Posterior cingulate gyrus (tissue), 11 donors: ENCODE measurements at regions not wholly inside any gene's neighbourhood (a gene's known extent, or its start where the extent isn't known, plus 50 kb on each side); places are given as distances from the start of the nearest gene placed in this dataset.

Experiments
- DNase-seq, 10 donors: peaks; one replicate each; pipeline versions ENCODE4 v3.0.0 to v3.0.0-alpha.2; 2020 to 2021; ENCODE audit warnings: mixed read lengths in 3 of 10
- intact Hi-C: fragments of 100-400 bp; cut with DNase I; formaldehyde crosslinking; loops from one replicate; pipeline ENCODE4 v1.15.1; 2023

DNA sequence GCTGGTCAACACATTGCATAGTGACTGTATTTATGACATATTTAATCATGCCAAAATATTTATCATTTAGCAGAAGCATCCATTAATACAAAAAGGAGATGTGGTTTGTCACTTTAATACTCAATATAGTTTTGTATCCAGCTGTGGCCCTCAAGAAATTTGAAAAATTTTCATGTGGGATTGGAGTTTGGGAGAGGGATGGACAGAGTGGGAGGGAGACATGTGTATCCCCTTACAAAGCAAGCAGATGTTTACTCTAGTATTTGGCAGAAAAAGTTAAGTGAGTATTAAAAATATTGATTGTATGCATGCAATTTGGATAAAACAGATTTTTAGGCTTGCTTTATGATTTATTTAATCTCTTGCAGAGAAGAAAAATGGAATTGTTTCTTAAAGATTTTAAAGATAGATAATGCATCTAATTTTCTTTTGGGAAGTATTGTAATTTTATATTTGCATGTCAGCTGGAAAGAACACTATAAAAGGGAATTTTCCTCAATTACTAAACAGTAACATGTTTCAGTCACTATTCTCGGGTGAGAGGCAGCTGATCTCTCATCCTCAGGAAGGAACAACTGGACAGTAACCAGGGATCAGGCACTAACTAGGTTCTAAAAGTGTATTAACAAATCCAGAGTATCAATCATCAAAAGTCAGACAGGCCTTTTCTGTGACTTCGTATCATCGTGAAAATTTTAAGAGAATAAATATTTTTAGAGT is 1184.7 kb upstream of the NXPH2 start:
- DNase-seq, result no peak
- intact Hi-C loops, result no loop called here

DNA sequence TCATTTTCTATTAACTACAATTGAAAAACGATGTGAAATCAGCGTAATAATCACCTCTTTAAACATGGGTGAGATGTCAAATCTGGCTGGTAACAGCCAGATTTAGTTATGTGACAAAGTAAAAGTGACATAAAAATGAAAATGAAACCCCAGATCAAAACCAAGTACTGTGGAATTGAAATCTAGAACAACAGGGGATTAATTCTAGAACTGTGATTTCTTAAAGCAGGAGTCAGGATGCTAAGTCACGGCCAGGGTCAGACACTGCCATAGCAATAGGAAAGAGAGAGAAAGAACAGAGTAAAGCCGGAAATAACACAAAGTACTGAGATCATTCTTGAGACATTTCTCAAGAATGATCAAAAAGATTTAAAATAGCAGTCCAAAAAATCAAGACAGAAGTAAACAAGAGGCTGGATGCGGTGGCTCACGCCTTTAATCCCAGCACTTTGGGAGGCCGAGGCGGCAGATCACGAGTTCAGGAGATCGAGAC is 1183.7 kb upstream of the NXPH2 start:
- intact Hi-C loops, result no loop called here
- DNase-seq, result no peak

DNA sequence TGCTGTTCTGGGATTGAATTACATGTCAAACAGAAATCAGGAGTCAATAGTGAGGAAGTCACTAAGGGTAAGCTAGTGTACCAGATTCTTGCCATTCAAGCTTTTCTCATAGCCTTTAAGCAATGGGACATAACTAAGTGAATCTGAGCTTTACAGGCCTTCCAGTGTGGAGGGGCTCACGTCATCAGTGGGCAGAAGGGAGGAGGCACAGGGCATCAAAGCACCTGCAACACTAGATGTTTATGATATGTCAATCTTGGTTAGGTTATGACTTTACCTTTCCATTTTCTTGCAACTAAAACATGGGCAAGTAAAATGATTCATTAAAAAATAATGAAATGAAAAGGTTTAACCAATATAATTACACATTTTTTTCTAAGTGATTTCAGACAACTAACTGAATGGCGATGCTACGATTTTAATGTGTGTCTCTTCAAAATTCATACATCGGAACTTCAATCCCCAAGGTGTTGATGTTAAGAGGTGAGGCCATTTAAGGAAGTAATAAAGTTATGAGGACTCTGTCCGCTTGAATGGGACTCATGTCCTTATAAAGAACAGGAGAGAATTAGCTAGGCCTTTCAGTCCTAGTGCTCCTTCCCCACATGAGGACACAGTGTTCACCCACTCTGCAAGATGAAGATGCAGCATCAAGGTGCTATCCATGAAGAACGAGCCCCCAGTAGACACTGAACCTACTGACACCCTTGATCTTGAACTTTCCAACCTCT is 1169.2 kb upstream of the NXPH2 start:
- no peak for DNase-seq
- intact Hi-C loops, result no loop called here

DNA sequence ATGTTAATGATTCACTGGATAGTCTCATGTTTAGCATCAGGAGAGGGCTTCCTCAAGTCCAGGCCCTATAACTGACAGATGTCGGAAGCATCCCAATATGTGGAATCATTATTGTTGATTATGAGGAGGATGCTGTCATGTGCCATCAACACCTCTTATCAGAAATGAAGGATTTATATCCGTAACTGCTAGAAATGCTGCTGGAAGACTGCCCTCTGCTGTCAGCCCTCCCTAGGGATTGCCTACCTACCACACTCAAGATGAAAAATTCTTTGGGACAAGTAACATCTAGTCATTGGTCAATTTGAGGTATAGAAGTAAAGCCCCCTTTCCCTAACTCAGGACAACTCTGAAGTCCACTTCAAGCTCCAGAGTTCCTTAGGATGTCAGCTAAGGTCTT is 1166.5 kb upstream of the NXPH2 start:
- DNase-seq, result no peak
- intact Hi-C loops, result no loop called here

DNA sequence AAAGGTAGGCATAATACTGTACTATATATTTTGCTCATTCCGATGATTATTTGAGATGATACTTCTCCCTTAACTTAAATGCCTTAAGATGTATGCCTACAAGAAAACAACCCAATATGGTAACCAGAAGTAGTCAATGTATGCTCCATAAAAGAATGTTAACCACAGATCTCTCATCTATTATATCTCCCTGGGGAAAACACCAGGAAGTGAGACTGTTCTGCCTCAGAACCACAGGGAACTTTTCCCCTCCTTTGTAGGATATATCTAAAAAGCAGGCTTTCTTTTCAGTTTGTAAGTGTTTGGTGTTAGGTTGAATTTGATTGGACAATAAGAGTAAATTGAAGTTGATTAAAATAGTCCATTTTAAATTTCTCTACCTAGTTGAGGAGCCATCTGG is 1160.5 kb upstream of the NXPH2 start:
- DNase-seq, result no peak
- intact Hi-C loops, result no loop called here

DNA sequence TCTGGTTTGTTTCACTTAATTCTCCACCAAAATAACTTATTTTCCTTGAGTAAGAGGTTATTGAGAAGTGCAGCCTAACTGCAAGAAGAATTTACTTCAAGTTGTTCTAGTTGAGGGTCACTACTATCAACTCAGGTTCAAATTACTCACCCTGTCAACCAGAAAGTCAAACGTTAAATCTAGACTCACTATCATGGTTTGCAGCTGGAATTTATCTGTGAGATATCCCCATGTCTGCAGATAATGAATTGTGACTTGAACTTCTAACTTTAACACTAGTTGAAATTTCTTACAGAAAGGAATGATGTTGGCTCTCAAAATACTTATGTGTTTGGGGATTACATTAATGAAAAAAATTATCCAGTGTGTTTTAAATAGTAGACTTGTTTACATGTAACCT is 1145.7 kb upstream of the NXPH2 start:
- intact Hi-C loops, result no loop called here
- DNase-seq, result no peak

DNA sequence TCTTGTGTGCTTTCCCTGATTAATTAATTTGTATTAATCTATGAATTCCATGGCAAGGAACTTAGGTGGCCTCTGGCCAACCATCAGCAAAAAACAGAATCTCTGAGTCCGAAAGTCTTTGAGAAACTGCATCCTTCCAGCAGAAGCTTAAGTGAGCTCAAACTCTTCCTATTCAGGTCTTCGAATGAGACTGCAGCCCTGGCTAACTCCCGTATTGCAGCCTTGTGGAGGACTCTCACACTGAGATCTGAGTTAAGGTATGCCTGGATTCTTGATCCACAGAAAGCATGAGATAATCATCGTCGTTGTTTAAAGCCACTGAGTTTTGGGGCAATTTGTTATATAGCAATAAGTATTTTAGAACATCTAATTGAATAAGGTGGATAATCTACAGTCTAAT is 1143.9 kb upstream of the NXPH2 start:
- no peak for DNase-seq
- intact Hi-C loops, result no loop called here

DNA sequence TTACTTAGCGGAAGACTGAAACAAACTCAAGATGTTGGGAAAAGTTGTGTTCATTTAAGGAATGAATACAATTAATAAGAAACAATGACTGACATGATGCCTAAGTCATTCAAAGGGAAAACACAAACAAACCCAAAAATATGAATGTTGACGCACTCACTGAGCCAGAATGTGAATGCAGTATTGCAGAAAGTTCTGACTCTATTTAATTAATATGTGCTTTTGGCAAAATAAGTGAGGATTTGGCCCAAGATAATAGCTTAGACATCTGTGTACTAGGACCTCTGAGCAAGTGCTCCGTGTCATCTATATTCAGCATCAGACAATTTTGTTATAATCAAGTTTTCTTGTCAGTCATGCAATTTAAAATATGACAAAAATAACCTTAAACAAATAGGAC is 1138.8 kb upstream of the NXPH2 start:
- no peak for DNase-seq
- intact Hi-C loops, result no loop called here

DNA sequence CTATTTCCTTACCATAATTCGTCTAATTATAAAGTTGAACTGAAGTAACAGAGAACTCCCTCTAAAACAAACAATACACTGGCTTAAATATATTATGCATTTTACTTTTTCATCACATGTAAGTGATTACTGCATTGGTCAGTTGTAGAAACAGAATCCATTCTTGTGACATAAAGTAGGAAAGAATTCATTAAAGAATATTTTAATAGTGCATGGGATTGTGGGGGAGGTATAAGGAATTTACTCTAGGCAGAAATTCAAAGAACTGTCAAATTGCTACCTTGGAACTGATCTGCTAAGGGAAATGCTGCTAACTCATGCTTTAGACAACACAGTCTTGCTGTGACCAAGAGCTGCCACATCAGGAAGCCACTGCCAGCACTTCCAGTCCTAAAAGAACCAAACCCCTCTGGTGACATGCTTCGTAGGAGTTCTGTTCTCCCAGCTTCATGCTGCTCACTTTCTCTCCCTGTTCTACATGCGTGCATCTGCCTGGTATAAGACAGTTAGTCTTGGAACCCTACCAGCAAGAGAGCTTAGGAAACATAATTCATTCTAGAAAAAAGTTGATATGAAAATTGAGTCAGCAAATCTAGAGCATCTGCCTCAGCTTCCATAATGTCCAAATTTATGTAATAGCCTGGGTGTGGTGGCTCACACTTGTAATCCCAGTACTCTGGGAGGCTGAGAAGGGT is 1137.6 kb upstream of the NXPH2 start:
- no peak for DNase-seq
- intact Hi-C loops, result no loop called here

DNA sequence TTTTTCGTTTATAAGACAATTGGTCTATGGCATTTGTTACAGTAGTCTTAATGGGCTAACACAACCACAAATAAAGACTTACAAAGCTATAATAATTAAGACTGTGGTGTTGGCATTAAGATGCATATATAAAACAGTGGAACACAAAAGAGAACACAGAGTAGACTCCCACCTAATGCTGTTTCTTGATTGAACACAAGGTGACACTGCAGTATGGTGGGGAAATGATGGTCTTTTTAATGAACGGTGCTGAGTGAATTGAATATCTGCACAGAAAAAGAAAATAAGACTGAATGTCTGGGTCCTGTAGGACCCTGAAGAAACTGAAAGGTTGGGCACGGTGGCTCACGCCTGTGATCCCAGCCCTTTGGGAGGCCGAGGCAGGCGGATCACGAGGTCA is 1136.6 kb upstream of the NXPH2 start:
- no peak for DNase-seq

DNA sequence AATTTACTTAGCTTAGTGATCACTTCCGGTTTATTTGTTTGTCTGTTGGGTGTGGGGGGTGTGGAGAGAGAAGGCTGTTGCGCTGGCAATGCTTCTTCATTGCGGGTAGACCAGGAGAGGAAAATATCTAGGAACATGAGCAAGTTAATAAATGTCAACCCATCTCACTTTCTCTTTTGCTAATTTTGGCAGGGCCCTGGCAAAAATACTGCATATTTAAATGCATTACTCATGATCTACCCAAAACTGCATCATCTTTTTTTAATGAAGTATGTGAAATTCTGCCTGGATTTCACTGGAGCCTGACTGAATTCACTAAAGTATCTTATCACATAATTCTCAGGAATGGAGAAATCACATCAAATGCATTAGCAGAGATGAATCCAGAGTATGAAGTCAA is 1131.0 kb upstream of the NXPH2 start:
- intact Hi-C loops, result no loop called here
- DNase-seq, result no peak

More for the DNA sequence above, 1136.6 kb upstream of the NXPH2 start:
- intact Hi-C loops, result no loop called here

DNA sequence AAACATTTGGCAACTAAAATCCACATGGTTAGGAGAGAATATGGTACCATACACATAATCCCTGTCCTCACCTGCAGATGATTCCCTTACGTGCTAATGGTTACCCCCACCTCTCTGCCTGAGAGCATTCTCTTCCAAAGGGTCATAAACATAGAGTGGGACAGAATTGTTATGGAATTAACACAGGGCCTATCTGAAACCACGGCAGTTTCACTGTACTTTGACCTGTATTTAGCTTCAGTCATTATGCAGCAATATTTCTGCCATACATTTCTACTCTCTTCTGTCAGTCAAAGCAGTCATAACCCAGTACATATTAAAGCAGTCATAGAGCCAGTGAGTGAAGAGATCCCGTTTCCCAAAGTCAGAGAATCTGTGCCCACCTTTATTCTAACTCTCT is 1128.9 kb upstream of the NXPH2 start:
- intact Hi-C loops, result no loop called here
- DNase-seq, result no peak

DNA sequence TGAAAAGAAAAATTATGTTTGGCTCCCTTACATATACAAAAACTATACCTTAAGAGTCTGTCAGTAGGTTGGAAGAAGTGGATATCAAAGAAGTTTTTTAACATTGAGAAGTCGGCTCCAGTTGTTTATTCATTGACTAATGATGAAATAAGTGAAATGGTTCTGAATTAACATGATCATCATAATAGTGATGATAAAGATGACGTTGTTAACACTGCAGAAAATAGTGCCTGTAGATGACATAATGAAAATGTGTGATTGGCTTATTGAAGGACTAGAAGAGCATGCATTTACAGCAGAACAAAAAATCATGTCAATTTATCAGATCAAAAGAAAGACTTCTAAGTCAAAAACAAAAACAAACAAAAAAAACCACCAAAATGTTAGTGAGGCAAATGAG is 1125.4 kb upstream of the NXPH2 start:
- intact Hi-C loops, result no loop called here
- no peak for DNase-seq

DNA sequence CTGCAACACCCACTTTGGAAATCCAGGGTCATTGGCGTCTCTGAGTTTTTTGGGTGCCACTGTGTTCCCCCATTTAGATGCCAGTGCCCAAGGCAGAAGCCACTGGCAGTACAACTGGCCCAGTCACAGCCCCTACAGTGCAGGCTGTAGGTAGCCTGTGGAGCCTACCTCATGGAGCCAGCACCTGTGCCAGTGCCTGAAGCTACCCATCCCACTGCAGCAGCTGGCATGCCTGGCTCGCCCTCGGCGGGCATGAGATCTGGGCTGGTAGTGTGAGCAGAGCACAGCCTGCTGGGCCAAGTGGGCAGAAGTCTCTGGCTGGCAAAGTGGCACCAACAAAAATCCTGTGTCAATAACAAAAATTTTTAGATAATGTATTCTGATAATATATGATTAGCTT is 1111.4 kb upstream of the NXPH2 start:
- intact Hi-C loops, result no loop called here
- no peak for DNase-seq

DNA sequence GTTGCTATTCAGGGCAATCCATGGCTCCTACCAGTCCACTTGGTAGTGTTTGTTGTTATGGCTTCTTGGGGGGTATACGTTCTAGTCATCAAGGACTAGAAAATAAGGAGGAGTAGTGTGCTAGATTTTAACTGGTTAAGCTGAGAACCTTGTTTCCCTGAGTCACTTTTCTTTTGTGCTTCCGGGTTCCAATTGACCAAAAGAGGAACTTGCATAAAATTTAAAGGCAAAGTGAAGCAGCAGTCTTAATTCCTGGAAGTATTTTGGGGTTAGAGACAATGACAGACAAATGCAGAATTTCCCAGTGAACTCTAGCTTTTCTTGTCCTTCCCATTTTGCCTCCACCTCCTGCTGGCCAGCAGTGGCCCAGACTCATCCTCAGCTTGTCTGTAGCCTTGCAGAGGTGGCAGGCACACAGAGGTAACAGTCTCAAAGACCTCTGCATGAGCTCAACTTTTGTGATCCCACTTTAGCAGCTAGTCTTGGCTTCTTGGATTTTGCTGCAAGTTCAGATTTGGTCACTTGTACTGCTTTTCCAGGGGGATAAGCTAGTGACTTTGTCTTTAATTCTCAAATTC is 1105.8 kb upstream of the NXPH2 start:
- intact Hi-C loops, result no loop called here
- DNase-seq, result no peak

DNA sequence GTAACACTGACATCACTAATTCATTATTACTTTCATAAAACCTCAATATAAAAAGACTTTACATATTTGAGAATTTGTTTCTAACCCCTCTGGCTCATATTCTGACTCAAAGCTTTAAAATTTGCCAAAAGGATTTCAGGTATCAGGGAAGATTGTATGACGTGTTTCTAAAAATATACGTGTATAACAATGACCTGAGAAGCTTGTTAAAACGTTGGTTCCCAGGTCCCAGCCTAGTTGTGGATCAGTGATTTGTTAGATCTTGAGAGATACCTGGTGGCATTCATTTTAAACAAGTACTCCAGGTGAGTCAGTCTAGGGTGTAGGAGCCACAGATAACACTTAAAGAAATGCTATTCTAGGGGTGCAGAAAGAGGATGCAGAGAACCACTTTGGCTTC is 1096.8 kb upstream of the NXPH2 start:
- DNase-seq, result no peak
- intact Hi-C loops, result no loop called here

DNA sequence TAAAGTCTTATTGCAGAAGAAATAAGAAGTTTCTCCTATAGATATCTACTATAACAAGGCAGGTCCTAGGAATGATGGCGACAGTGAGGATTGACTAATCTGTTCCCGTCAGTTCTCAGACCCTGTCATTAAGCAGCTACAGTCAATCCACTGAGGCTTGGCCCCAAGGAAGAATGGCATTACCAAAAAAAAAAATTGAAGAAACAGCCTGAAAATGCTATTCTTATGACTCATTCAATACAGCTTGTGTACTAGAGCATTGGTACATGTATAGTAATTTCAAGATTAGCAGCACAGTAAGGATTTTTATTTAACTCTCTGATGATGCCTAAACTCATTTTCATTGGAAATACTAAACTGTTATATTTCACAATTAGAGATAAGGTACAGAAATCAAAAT is 1096.1 kb upstream of the NXPH2 start:
- no peak for DNase-seq
- intact Hi-C loops, result no loop called here

DNA sequence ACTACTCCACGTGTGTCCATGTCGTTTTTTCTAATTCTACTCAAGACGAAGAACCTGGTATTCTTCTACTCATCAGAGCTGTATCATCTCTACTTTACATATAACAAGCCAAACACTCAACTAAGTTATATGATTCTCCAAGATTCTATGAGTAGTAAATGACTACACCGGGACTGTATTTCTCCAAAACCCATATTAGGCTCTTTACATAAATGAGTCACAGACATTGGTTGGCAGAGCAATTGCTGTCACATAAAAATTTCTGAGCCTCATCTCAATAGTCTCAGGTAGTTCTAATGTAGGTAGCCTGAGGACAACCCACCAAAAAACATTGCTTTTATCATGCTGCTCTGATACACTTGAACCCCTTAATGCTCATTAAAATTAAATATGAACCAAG is 1092.3 kb upstream of the NXPH2 start:
- intact Hi-C loops, result no loop called here
- no peak for DNase-seq

DNA sequence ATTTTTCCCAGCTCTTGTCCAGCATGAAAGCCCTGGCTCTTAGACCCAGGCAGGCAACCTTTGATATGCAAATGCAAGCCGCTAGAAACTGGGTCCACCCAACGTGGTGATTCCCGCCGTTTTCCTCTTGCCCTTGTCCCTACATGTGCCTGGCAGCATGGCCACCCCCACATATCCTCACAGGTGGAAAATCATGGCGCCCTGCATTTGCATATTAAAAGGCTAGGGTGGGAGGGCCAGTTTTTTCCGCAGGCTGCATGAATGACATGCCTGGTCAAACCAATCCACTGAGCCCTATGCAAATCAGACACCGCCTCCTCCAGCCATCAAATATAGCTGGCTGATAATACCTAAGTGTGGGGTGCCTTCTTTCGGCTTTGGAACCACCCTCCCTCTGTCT is 1091.8 kb upstream of the NXPH2 start:
- intact Hi-C loops, result no loop called here
- DNase-seq, result no peak

DNA sequence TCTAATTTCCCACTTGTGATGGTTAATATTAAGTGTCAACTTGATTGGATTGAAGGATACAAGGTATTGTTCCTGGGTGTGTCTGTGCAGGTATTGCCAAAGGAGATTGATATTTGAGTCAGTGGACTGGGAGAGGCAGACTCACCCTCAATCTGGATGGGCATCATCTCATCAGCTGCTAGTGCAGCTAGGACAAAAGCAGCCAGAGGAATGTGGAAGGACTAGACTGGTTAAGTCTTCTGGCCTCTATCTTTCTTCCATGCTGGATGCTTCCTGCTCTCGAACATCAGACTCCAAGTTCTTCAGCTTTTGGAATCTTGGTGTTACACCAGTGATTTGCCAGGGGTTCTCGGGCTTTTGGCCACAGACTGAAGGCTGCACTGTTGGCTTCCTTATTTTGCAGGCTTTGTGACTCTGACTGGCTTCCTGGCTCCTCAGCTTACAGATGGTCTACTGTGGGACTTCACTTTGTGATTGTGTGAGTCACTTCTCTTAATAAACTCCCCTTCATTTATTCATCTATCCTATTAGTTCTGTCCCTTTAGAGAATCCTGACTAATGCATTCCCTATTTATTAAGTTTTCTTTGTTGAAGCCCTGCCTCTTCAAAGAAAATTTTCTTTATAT is 1087.5 kb upstream of the NXPH2 start:
- intact Hi-C loops, result no loop called here
- DNase-seq, result no peak

DNA sequence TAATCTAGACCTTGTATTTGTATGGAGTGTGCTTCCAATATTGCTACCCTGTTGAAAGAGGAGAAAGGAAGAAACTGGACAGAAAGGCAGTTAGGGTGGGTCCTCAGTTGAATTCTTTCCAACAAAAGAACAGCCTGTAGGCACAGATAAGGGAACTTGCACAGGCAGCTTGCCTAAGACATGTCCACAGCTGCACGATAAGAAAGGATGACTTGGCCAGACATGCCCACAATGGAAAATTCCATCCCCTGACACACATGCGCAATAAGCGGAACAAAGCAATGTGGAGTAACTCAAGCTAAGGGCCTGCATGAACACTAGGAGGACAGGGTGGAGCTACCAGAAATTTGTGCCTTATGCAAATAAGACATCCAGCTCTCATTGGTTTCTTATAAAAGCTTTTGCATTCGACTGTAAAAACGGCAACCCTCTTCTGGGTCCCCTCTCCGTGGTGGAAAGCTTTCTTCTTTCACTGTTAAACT is 1084.7 kb upstream of the NXPH2 start:
- no peak for DNase-seq
- intact Hi-C loops, result no loop called here
